Panc1 (cell line): ENCODE measurements at regions not wholly inside any gene's neighbourhood (a gene's known extent, or its start where the extent isn't known, plus 50 kb on each side); places are given as distances from the start of the nearest gene placed in this dataset.

Experiments used
- ATAC-seq: fragments of 200-7000 bp; cut with Tn5 transposase; 2 replicates; pipeline ENCODE4 v1.9.1; 2020; ENCODE audit warnings: mild to moderate bottlenecking, moderate library complexity
- BruUV-seq: library from RNA; stranded (reverse); fragments of 400-500 nt; replicated peaks from 2 replicates; lab custom pipeline; 2021; lab: Mats Ljungman, UMichigan
- CTCF ChIA-PET: fragments of 300-600 bp; sonication (Branson Sonifier 250); formaldehyde crosslinking; loops from one replicate; lab custom pipeline; 2022; ENCODE audit warnings: antibody characterized with exemption; lab: Charles Lee
- POLR2A ChIA-PET: fragments of 300-600 bp; sonication (Branson Sonifier 250); formaldehyde crosslinking; loops from one replicate; lab custom pipeline; 2022; ENCODE audit warnings: antibody characterized with exemption; lab: Charles Lee
- DNase-seq: peaks from one replicate; pipeline ENCODE4 v3.0.0-alpha.2; 2010; ENCODE audit warnings: low read depth, low spot score
- H3K27ac ChIP-seq: 2 replicates; pipeline ENCODE4 v1.5.1; 2011; ENCODE audit warnings: mild to moderate bottlenecking, low read length, inconsistent platforms
- H3K27me3 ChIP-seq: fragments of 200-500 bp; sonication (Bioruptor generic); 2 replicates; pipeline ENCODE4 v1.6.0; 2014; ENCODE audit warnings: low read length, inconsistent platforms; ENCODE audit not compliant: control insufficient read depth, insufficient read depth
- H3K36me3 ChIP-seq: fragments of 200-500 bp; sonication (Bioruptor generic); 2 replicates; pipeline ENCODE4 v1.5.1; 2014; ENCODE audit warnings: inconsistent platforms, mild to moderate bottlenecking, low read length, moderate library complexity; ENCODE audit not compliant: control insufficient read depth, insufficient read depth
- H3K4me1 ChIP-seq: 2 replicates; pipeline ENCODE4 v1.5.1; 2011; ENCODE audit warnings: inconsistent platforms, mild to moderate bottlenecking, low read length, moderate library complexity; ENCODE audit not compliant: control insufficient read depth, insufficient read depth
- H3K4me3 ChIP-seq, 2 experiments: 2 replicates each; pipeline ENCODE4 v1.5.1; 2011 to 2012; ENCODE audit warnings: low read depth in 2 of 2, low read length in 2 of 2, mild to moderate bottlenecking in 2 of 2, inconsistent platforms in 1 of 2, moderate library complexity in 1 of 2
- H3K9me3 ChIP-seq: fragments of 200-500 bp; sonication (Bioruptor generic); 2 replicates; pipeline ENCODE4 v1.5.1; 2014; ENCODE audit warnings: low read depth, mild to moderate bottlenecking, inconsistent platforms, low read length, moderate library complexity; ENCODE audit not compliant: control insufficient read depth, insufficient read depth
- POLR2AphosphoS5 ChIP-seq: IDR thresholded peaks from 2 replicates; pipeline ENCODE4 v1.6.1; 2012; ENCODE audit warnings: mild to moderate bottlenecking, low read depth, low read length, moderate library complexity
- SIN3A ChIP-seq: IDR thresholded peaks from 2 replicates; pipeline ENCODE4 v1.6.1; 2012; ENCODE audit warnings: low read depth, mild to moderate bottlenecking, low read length, moderate library complexity, borderline replicate concordance; ENCODE audit not compliant: insufficient read depth
- TCF7L2 ChIP-seq: IDR thresholded peaks from 2 replicates; pipeline ENCODE4 v1.6.1; 2011; ENCODE audit warnings: mild to moderate bottlenecking, low read depth, low read length, inconsistent platforms
- in situ Hi-C: cut with HindIII; loops from 2 replicates; pipeline ENCODE4 v1.10.0; 2016; ENCODE audit warnings: low sequenced_read_pairs, low pct_unique_long_range_greater_than_20kb
- intact Hi-C: fragments of 100-400 bp; cut with micrococcal nuclease; formaldehyde crosslinking; loops from one replicate; pipeline ENCODE4 v1.10.0; 2022; ENCODE audit not compliant: unreplicated experiment
- TF ChIP-seq, protein P1 (sequence below): fragments of 450-650 bp; IDR thresholded peaks from 2 replicates; pipeline ENCODE4 v1.5.1; 2017; ENCODE audit warnings: mild to moderate bottlenecking
- TF ChIP-seq, protein P2 (sequence below), 2 experiments: IDR thresholded peaks; 2 replicates each; pipeline ENCODE4 v1.6.1; 2011 to 2012; ENCODE audit warnings: low read depth in 2 of 2, control low read depth in 1 of 2, low read length in 1 of 2, mild to moderate bottlenecking in 1 of 2, moderate library complexity in 1 of 2; ENCODE audit not compliant: insufficient read depth in 1 of 2

- CTCF ChIA-PET = no interaction called here
- intact Hi-C loops = no loop called here
These were observed 238.8 kb upstream of the SYT10 start for GRCh38 chr12:33678221-33678964.

DNA sequence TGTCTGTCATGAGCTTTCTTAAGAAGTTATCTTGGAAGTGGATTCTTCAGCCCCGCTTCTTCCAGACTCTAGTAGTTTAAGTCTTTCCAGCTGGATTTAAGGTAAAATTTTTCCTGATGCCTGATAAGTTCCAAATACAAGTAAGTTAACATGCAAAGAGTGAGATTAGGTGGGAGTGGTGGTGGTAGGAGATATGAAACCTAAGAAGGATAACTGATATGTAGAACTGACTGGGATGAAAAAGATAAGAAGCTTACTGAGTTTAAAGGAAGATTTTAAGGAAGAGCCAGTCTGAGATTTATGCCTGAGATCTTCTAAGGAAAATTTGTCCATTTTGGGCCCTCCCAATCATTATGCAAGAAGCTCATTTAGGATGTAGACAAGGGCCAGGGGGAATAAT, 250.9 kb upstream of the SYT10 start:
- ATAC-seq (no peak), DNase-seq (no peak)
- in situ Hi-C loops = no loop called here
- Histone ChIP-seq H3K9me3 (0 out of 2 replicates have a peak, but pooled peaks cover 4% of the 10 kb centered on the region), H3K4me1 (no peaks in the 10 kb centered on the region), H3K4me3 (no peak overlapping the region), H3K36me3 (no peaks in the 10 kb centered on the region), H3K27me3 (no peaks in the 10 kb centered on the region), H3K27ac (no peak overlapping the region)
- intact Hi-C loops = no loop called here
- BruUV-seq = no TSS peak
- ChIA-PET POLR2A (no interaction called here), CTCF (no interaction called here)
- TF ChIP-seq, protein P1, sequence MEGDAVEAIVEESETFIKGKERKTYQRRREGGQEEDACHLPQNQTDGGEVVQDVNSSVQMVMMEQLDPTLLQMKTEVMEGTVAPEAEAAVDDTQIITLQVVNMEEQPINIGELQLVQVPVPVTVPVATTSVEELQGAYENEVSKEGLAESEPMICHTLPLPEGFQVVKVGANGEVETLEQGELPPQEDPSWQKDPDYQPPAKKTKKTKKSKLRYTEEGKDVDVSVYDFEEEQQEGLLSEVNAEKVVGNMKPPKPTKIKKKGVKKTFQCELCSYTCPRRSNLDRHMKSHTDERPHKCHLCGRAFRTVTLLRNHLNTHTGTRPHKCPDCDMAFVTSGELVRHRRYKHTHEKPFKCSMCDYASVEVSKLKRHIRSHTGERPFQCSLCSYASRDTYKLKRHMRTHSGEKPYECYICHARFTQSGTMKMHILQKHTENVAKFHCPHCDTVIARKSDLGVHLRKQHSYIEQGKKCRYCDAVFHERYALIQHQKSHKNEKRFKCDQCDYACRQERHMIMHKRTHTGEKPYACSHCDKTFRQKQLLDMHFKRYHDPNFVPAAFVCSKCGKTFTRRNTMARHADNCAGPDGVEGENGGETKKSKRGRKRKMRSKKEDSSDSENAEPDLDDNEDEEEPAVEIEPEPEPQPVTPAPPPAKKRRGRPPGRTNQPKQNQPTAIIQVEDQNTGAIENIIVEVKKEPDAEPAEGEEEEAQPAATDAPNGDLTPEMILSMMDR = no peak
- TF ChIP-seq SIN3A (no peak), TCF7L2 (no peak), POLR2AphosphoS5 (no peak)
- TF ChIP-seq, protein P2, sequence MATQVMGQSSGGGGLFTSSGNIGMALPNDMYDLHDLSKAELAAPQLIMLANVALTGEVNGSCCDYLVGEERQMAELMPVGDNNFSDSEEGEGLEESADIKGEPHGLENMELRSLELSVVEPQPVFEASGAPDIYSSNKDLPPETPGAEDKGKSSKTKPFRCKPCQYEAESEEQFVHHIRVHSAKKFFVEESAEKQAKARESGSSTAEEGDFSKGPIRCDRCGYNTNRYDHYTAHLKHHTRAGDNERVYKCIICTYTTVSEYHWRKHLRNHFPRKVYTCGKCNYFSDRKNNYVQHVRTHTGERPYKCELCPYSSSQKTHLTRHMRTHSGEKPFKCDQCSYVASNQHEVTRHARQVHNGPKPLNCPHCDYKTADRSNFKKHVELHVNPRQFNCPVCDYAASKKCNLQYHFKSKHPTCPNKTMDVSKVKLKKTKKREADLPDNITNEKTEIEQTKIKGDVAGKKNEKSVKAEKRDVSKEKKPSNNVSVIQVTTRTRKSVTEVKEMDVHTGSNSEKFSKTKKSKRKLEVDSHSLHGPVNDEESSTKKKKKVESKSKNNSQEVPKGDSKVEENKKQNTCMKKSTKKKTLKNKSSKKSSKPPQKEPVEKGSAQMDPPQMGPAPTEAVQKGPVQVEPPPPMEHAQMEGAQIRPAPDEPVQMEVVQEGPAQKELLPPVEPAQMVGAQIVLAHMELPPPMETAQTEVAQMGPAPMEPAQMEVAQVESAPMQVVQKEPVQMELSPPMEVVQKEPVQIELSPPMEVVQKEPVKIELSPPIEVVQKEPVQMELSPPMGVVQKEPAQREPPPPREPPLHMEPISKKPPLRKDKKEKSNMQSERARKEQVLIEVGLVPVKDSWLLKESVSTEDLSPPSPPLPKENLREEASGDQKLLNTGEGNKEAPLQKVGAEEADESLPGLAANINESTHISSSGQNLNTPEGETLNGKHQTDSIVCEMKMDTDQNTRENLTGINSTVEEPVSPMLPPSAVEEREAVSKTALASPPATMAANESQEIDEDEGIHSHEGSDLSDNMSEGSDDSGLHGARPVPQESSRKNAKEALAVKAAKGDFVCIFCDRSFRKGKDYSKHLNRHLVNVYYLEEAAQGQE (IDR thresholded peaks at IDR 0.05; ENCODE audit: insufficient read depth in 1 of 2, low read depth in 2 of 2, low read length in 1 of 2) = no peak

More at GRCh38 chr12:33678221-33678964, 238.8 kb upstream of the SYT10 start:
- no peak overlapping the region for H3K27ac ChIP-seq
- no peaks in the 10 kb centered on the region for H3K27me3 ChIP-seq
- POLR2A ChIA-PET = no interaction called here
- ATAC-seq = no peak
- no peaks in the 10 kb centered on the region for H3K36me3 ChIP-seq
- H3K4me3 ChIP-seq = no peak overlapping the region
- TF ChIP-seq, protein P1 = no peak
- TF ChIP-seq POLR2AphosphoS5 (no peak), SIN3A (no peak), TCF7L2 (no peak)
- TF ChIP-seq, protein P2 (IDR thresholded peaks at IDR 0.05; ENCODE audit: insufficient read depth in 1 of 2, low read depth in 2 of 2, low read length in 1 of 2) = no peak
- H3K4me1 ChIP-seq = no peaks in the 10 kb centered on the region
- H3K9me3 ChIP-seq = no peaks in the 10 kb centered on the region
- in situ Hi-C loops = no loop called here
- BruUV-seq = no TSS peak
- no peak for DNase-seq
